ENCODE measurements at regions not wholly inside any gene's neighbourhood (a gene's known extent, or its start where the extent isn't known, plus 50 kb on each side); places are given as distances from the start of the nearest gene placed in this dataset.
"Not testable (repeated sequence)": the region's sequence is repeated elsewhere in the genome, so short reads cannot be mapped to it uniquely, and the experiment has no call there.

DNA sequence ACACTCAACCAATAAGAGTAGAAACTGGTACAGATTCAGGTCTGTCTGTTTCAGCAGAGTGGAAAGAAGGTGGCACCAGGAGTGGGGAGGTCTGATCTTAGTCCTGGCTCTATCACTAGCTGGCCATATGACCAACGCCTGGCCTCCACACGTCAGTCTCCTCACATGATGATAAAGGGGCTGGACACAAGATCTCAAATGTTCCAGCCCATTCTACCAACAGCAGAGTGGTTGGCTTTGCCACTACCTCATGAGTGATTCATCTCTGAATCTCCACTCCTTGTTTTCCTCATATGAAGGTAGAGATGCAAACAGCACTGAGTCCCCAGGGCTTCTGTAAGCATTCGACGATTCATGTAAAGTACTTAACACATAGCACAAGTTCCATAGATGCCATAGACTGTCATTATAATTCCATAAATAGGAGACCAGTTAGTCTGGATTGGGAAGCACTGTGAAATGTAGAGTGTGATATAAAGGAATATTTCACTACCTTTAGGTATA lies 281.9 kb upstream of the ASIC2 start:
- Histone ChIP-seq H3K27me3 (ENCODE audit: control insufficient read depth in 2 of 2, insufficient read depth in 2 of 2, low read length in 2 of 2) (no peaks in the 10 kb centered on the region), H3K4me3 (replicated peaks in 1 of 3; ENCODE audit: insufficient read depth in 1 of 3, low read depth in 1 of 3, low read length in 3 of 3) (no peak overlapping the region), H2AFZ (ENCODE audit: low read depth, low read length) (no peak overlapping the region), H3K4me2 (ENCODE audit: insufficient read depth, low read length) (no peak overlapping the region), H3K9ac (replicated peaks; ENCODE audit: extremely low read depth, insufficient read depth, low read length) (no peak overlapping the region), H4K20me1 (replicated peaks; ENCODE audit: control insufficient read depth, extremely low read depth, insufficient read depth, low read length) (no peaks in the 10 kb centered on the region), H3K4me1 (ENCODE audit: control insufficient read depth, extremely low read depth, insufficient read depth, low read length) (no peaks in the 10 kb centered on the region), H3K27ac (ENCODE audit: insufficient read depth, low read depth, low read length) (no peak overlapping the region), H3K9me3 (replicated peaks; ENCODE audit: control insufficient read depth, insufficient read depth, low read length) (peaks cover 5% of the 10 kb centered on the region), H3K79me2 (ENCODE audit: control insufficient read depth, insufficient read depth, low read length) (no peaks in the 10 kb centered on the region), H3K9me1 (replicated peaks; ENCODE audit: control insufficient read depth, extremely low read depth, insufficient read depth, low read length) (no peaks in the 10 kb centered on the region), H3K36me3 (ENCODE audit: control insufficient read depth in 2 of 2, extremely low read depth in 1 of 2, insufficient read depth in 2 of 2, low read length in 2 of 2) (no peaks in the 10 kb centered on the region)
- FAIRE-seq (no peak), DNase-seq (ENCODE audit: low read depth, low spot score) (no peak)
- ChIA-PET POLR2A (no interaction called here), CTCF (no interaction called here)
- no TSS peak for BruUV-seq (replicated peaks)
- TF ChIP-seq FOS (IDR thresholded peaks at IDR 0.05; ENCODE audit: borderline replicate concordance, insufficient read depth, low read length) (no peak), MYC (IDR thresholded peaks at IDR 0.05; ENCODE audit: low read depth, low read length) (no peak), CTCF (IDR thresholded peaks at IDR 0.05; ENCODE audit: extremely low read depth in 1 of 2, insufficient read depth in 1 of 2, low read depth in 1 of 2, low read length in 2 of 2) (no peak), EZH2 (IDR thresholded peaks at IDR 0.05; ENCODE audit: borderline replicate concordance, low read depth, low read length, severe bottlenecking) (no peak), POLR2AphosphoS5 (IDR thresholded peaks at IDR 0.05; ENCODE audit: insufficient read depth, low read depth, low read length) (no peak), JUN (IDR thresholded peaks at IDR 0.05; ENCODE audit: borderline replicate concordance, insufficient read depth, insufficient read length, low read depth) (no peak), GATA2 (IDR thresholded peaks at IDR 0.05; ENCODE audit: insufficient read depth, insufficient read length, low read depth, low read length) (no peak), POLR2A (IDR thresholded peaks at IDR 0.05; ENCODE audit: low read depth, low read length) (no peak)
- TF ChIP-seq, protein P1, sequence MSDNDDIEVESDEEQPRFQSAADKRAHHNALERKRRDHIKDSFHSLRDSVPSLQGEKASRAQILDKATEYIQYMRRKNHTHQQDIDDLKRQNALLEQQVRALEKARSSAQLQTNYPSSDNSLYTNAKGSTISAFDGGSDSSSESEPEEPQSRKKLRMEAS (IDR thresholded peaks at IDR 0.05; ENCODE audit: insufficient read depth, insufficient read length), result no peak
- dilution Hi-C loops (cut with MboI; ENCODE audit: extremely low pct_ligation_motif_present, low sequenced_read_pairs), result no loop called here
- intact Hi-C loops (cut with micrococcal nuclease), result no loop called here

GRCh38 chr17:33579740-33580139 lies 286.6 kb upstream of the ASIC2 start:
- POLR2A ChIA-PET; intact Hi-C loops (cut with micrococcal nuclease); H3K9me3 ChIP-seq (replicated peaks; ENCODE audit: control insufficient read depth, insufficient read depth, low read length); H3K9ac ChIP-seq (replicated peaks; ENCODE audit: extremely low read depth, insufficient read depth, low read length); H3K9me1 ChIP-seq (replicated peaks; ENCODE audit: control insufficient read depth, extremely low read depth, insufficient read depth, low read length); H4K20me1 ChIP-seq (replicated peaks; ENCODE audit: control insufficient read depth, extremely low read depth, insufficient read depth, low read length); H3K27ac ChIP-seq (ENCODE audit: insufficient read depth, low read depth, low read length); H3K4me2 ChIP-seq (ENCODE audit: insufficient read depth, low read length); DNase-seq (ENCODE audit: low read depth, low spot score); BruUV-seq (replicated peaks); H3K27me3 ChIP-seq (ENCODE audit: control insufficient read depth in 2 of 2, insufficient read depth in 2 of 2, low read length in 2 of 2); H3K36me3 ChIP-seq (ENCODE audit: control insufficient read depth in 2 of 2, extremely low read depth in 1 of 2, insufficient read depth in 2 of 2, low read length in 2 of 2); H3K4me3 ChIP-seq (replicated peaks in 1 of 3; ENCODE audit: insufficient read depth in 1 of 3, low read depth in 1 of 3, low read length in 3 of 3); FAIRE-seq; H3K79me2 ChIP-seq (ENCODE audit: control insufficient read depth, insufficient read depth, low read length); H3K4me1 ChIP-seq (ENCODE audit: control insufficient read depth, extremely low read depth, insufficient read depth, low read length); CTCF ChIA-PET; H2AFZ ChIP-seq (ENCODE audit: low read depth, low read length); dilution Hi-C loops (cut with MboI; ENCODE audit: extremely low pct_ligation_motif_present, low sequenced_read_pairs): not testable (repeated sequence)

All from endothelial cell of umbilical vein (primary cell).